ENCODE measurements at regions not wholly inside any gene's neighbourhood (a gene's known extent, or its start where the extent isn't known, plus 50 kb on each side); places are given as distances from the start of the nearest gene placed in this dataset.
A peak's percentile ranks its signal among the peaks of the same experiment; 100 is the strongest.

DNA sequence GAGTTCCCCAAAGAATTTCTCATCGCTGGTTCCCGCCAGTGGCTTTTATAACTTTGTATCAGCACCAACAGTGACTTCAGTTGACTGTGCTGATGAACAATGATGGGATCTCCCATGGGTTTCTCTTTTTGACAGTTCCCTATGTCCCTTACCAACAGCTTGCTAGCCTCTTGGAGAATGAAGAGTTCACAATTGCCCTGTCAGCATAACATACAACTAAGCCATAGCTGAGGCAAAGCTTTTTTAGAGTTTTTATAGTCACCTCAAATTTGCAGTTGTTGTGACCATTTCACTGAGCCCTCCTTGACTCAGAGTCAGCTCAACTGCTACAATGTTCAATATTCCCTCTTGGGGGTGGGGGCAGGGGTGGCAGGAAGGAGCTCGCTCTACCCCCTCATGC is 179.8 kb downstream of the TFEC start:
- intact Hi-C loops (cut with DNase I), result no loop called here
- Histone ChIP-seq H3K9me3 (ENCODE audit: control insufficient read depth in 2 of 3, insufficient read depth in 1 of 3, low read length in 3 of 3) (no peaks in the 10 kb centered on the region), H3K27ac (ENCODE audit: low read depth in 2 of 2, low read length in 2 of 2) (no peak overlapping the region), H3K9ac (ENCODE audit: low read length in 3 of 3) (no peak overlapping the region), H3K4me1 (ENCODE audit: control insufficient read depth in 2 of 3, insufficient read depth in 2 of 3, low read depth in 1 of 3, low read length in 3 of 3) (no peaks in the 10 kb centered on the region), H3K36me3 (ENCODE audit: control insufficient read depth in 2 of 3, insufficient read depth in 3 of 3, low read length in 3 of 3) (no peaks in the 10 kb centered on the region), H3K4me3 (ENCODE audit: low read length in 3 of 3) (no peak overlapping the region), H3K27me3 (ENCODE audit: control insufficient read depth, insufficient read depth, low read length) (no peaks in the 10 kb centered on the region)
- TF ChIP-seq, protein P1, sequence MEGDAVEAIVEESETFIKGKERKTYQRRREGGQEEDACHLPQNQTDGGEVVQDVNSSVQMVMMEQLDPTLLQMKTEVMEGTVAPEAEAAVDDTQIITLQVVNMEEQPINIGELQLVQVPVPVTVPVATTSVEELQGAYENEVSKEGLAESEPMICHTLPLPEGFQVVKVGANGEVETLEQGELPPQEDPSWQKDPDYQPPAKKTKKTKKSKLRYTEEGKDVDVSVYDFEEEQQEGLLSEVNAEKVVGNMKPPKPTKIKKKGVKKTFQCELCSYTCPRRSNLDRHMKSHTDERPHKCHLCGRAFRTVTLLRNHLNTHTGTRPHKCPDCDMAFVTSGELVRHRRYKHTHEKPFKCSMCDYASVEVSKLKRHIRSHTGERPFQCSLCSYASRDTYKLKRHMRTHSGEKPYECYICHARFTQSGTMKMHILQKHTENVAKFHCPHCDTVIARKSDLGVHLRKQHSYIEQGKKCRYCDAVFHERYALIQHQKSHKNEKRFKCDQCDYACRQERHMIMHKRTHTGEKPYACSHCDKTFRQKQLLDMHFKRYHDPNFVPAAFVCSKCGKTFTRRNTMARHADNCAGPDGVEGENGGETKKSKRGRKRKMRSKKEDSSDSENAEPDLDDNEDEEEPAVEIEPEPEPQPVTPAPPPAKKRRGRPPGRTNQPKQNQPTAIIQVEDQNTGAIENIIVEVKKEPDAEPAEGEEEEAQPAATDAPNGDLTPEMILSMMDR (IDR thresholded peaks at IDR 0.05; ENCODE audit: borderline replicate concordance, extremely low read depth, insufficient read depth), result no peak
- DNase-seq (no peak), FAIRE-seq (no peak)

DNA sequence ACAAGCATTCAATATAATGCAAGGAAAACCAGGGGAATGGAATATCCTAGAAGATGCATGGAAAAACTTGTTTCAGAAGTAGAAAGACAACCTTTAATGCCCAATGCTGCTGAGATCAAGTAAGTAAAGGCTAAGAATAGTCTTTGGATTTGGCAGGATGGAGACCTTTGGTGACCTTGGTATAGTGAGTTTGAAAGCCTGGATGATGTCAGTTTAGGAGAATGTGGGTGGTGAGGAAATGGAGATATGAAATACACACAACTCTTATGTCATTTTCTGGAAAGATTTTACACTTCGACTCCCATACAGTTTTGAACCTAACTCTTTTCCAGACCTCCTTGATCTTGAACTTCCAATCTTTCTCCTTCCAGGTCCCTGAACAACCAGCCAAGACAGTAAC is 185.7 kb downstream of the TFEC start:
- H3K4me1 ChIP-seq (ENCODE audit: control insufficient read depth in 2 of 3, insufficient read depth in 2 of 3, low read depth in 1 of 3, low read length in 3 of 3), result no peaks in the 10 kb centered on the region
- FAIRE-seq (no peak), DNase-seq (no peak)
- no peaks in the 10 kb centered on the region for H3K9me3 ChIP-seq (ENCODE audit: control insufficient read depth in 2 of 3, insufficient read depth in 1 of 3, low read length in 3 of 3)
- H3K4me3 ChIP-seq (ENCODE audit: low read length in 3 of 3), result no peak overlapping the region
- H3K27me3 ChIP-seq (ENCODE audit: control insufficient read depth, insufficient read depth, low read length), result no peaks in the 10 kb centered on the region
- intact Hi-C loops (cut with DNase I), result no loop called here
- no peak overlapping the region for H3K9ac ChIP-seq (ENCODE audit: low read length in 3 of 3)
- TF ChIP-seq, protein P1 (IDR thresholded peaks at IDR 0.05; ENCODE audit: borderline replicate concordance, extremely low read depth, insufficient read depth), result no peak
- H3K27ac ChIP-seq (ENCODE audit: low read depth in 2 of 2, low read length in 2 of 2), result no peak overlapping the region
- H3K36me3 ChIP-seq (ENCODE audit: control insufficient read depth in 2 of 3, insufficient read depth in 3 of 3, low read length in 3 of 3), result no peaks in the 10 kb centered on the region

DNA sequence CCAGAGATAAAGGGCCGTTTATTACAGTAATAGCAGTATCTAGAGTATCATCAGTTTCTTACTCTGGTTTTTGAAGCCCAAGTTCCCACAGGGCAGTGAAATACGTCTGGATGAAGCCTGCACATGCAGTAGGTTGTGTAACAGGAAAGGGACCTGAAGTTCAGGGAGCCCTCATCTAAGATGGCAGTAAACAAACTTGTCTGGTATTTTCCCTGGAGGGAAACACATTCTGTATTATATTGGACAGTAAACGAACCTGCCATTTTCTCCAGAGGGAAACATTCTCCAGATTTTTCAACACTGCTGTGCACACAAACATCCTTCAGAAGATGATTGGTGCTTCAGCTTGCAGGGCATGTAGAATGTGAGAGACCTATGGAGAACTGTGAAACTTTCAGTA is 189.9 kb downstream of the TFEC start:
- Histone ChIP-seq H3K27ac (ENCODE audit: low read depth in 2 of 2, low read length in 2 of 2) (no peak overlapping the region), H3K9me3 (ENCODE audit: control insufficient read depth in 2 of 3, insufficient read depth in 1 of 3, low read length in 3 of 3) (no peaks in the 10 kb centered on the region), H3K36me3 (ENCODE audit: control insufficient read depth in 2 of 3, insufficient read depth in 3 of 3, low read length in 3 of 3) (no peaks in the 10 kb centered on the region), H3K4me3 (ENCODE audit: low read length in 3 of 3) (no peak overlapping the region), H3K27me3 (ENCODE audit: control insufficient read depth, insufficient read depth, low read length) (no peaks in the 10 kb centered on the region), H3K4me1 (ENCODE audit: control insufficient read depth in 2 of 3, insufficient read depth in 2 of 3, low read depth in 1 of 3, low read length in 3 of 3) (no peaks in the 10 kb centered on the region), H3K9ac (ENCODE audit: low read length in 3 of 3) (no peak overlapping the region)
- TF ChIP-seq, protein P1 (IDR thresholded peaks at IDR 0.05; ENCODE audit: borderline replicate concordance, extremely low read depth, insufficient read depth), result no peak
- intact Hi-C loops (cut with DNase I), result no loop called here
- FAIRE-seq (no peak), DNase-seq (peak in 1 of 5 donors; percentile 2)

DNA sequence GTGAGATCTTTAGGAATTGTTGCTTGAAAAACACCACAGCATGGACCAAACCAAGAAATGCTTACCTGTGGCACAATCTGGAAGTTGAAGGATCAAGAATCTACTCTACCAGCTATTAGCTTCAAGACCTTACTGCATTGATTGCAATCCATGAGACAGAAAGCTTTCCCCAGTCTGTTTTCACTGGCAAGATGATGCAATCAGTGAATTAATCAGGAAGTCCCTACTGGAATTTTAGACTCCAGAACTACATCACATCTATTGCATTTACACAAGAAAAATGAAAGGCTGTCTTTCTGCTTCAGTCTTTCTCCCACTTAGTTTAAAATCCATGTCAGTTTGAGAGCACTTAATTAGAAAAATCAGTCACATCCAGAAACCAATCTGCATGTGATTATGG is 191.7 kb downstream of the TFEC start:
- TF ChIP-seq, protein P1 (IDR thresholded peaks at IDR 0.05; ENCODE audit: borderline replicate concordance, extremely low read depth, insufficient read depth), result no peak
- H3K36me3 ChIP-seq (ENCODE audit: control insufficient read depth in 2 of 3, insufficient read depth in 3 of 3, low read length in 3 of 3), result no peaks in the 10 kb centered on the region
- no peak overlapping the region for H3K27ac ChIP-seq (ENCODE audit: low read depth in 2 of 2, low read length in 2 of 2)
- H3K27me3 ChIP-seq (ENCODE audit: control insufficient read depth, insufficient read depth, low read length), result no peaks in the 10 kb centered on the region
- no peak overlapping the region for H3K4me3 ChIP-seq (ENCODE audit: low read length in 3 of 3)
- intact Hi-C loops (cut with DNase I), result no loop called here
- no peaks in the 10 kb centered on the region for H3K9me3 ChIP-seq (ENCODE audit: control insufficient read depth in 2 of 3, insufficient read depth in 1 of 3, low read length in 3 of 3)
- H3K4me1 ChIP-seq (ENCODE audit: control insufficient read depth in 2 of 3, insufficient read depth in 2 of 3, low read depth in 1 of 3, low read length in 3 of 3), result no peaks in the 10 kb centered on the region
- DNase-seq (no peak), FAIRE-seq (no peak)
- no peak overlapping the region for H3K9ac ChIP-seq (ENCODE audit: low read length in 3 of 3)
